Keratinocyte (primary cell): ENCODE measurements at regions not wholly inside any gene's neighbourhood (a gene's known extent, or its start where the extent isn't known, plus 50 kb on each side); places are given as distances from the start of the nearest gene placed in this dataset.

Experiments
- DNase-seq: peaks from one replicate; pipeline ENCODE4 v3.0.0-alpha.2; 2011; ENCODE audit warnings: low read depth, missing footprints, low spot score
- FAIRE-seq: peaks from 2 replicates; lab custom pipeline; 2011; peaks lifted over from hg19 to GRCh38; lab: Jason Lieb, UNC
- H2AFZ ChIP-seq: 2 replicates; pipeline ENCODE4 v1.6.0; 2012; ENCODE audit warnings: low read length, control low read depth, inconsistent platforms; ENCODE audit not compliant: control insufficient read depth
- H3K27ac ChIP-seq: 2 replicates; pipeline ENCODE4 v1.5.1; 2011; ENCODE audit warnings: low read length; ENCODE audit not compliant: control insufficient read depth, insufficient read depth
- H3K27me3 ChIP-seq: 3 replicates; pipeline ENCODE4 v1.6.0; 2011; ENCODE audit warnings: low read length; ENCODE audit not compliant: control insufficient read depth, insufficient read depth; ENCODE audit errors: extremely low read depth
- H3K36me3 ChIP-seq, 2 experiments: 2 replicates in 1 of 2; 3 replicates in 1 of 2; pipeline ENCODE4 v1.5.1; 2011; ENCODE audit warnings: low read length in 2 of 2, mild to moderate bottlenecking in 1 of 2; ENCODE audit not compliant: control insufficient read depth in 2 of 2, insufficient read depth in 2 of 2; ENCODE audit errors: extremely low read depth in 1 of 2
- H3K4me1 ChIP-seq: 3 replicates; pipeline ENCODE4 v1.5.1; 2011; ENCODE audit warnings: low read length; ENCODE audit not compliant: control insufficient read depth, insufficient read depth; ENCODE audit errors: extremely low read depth
- H3K4me2 ChIP-seq: 3 replicates; pipeline ENCODE4 v1.6.0; 2011; ENCODE audit warnings: low read depth, low read length; ENCODE audit not compliant: control insufficient read depth, insufficient read depth; ENCODE audit errors: extremely low read depth
- H3K4me3 ChIP-seq, 3 experiments: fragments of 200-600 bp in 1 of 3; sonication (generic) in 1 of 3; 2 replicates in 2 of 3; 3 replicates in 1 of 3; pipeline ENCODE4 v1.5.1; 2011 to 2016; ENCODE audit warnings: low read length in 3 of 3, mild to moderate bottlenecking in 3 of 3, control low read depth in 2 of 3, inconsistent platforms in 1 of 3, low read depth in 1 of 3, mixed read lengths in 1 of 3, mixed run types in 1 of 3, moderate library complexity in 1 of 3; ENCODE audit not compliant: control insufficient read depth in 2 of 3, insufficient read depth in 2 of 3; ENCODE audit errors: extremely low read depth in 1 of 3
- H3K79me2 ChIP-seq: 2 replicates; pipeline ENCODE4 v1.6.0; 2012; ENCODE audit warnings: low read length; ENCODE audit not compliant: control insufficient read depth, insufficient read depth
- H3K9ac ChIP-seq: 3 replicates; pipeline ENCODE4 v1.6.0; 2011; ENCODE audit warnings: low read length; ENCODE audit not compliant: control insufficient read depth, insufficient read depth; ENCODE audit errors: extremely low read depth
- H3K9me1 ChIP-seq: 3 replicates; pipeline ENCODE4 v1.6.0; 2011; ENCODE audit warnings: low read length; ENCODE audit not compliant: control insufficient read depth, insufficient read depth; ENCODE audit errors: extremely low read depth
- H3K9me3 ChIP-seq: 2 replicates; pipeline ENCODE4 v1.5.1; 2012; ENCODE audit warnings: low read depth, low read length; ENCODE audit not compliant: control insufficient read depth
- H4K20me1 ChIP-seq: 3 replicates; pipeline ENCODE4 v1.6.0; 2011; ENCODE audit warnings: low read length; ENCODE audit not compliant: control insufficient read depth, insufficient read depth; ENCODE audit errors: extremely low read depth
- EZH2 ChIP-seq: IDR thresholded peaks from one replicate; pipeline ENCODE4 v1.6.1; 2012; ENCODE audit warnings: inconsistent platforms, mild to moderate bottlenecking, low read length, moderate library complexity
- dilution Hi-C: fragments of 300-500 bp; cut with MboI; formaldehyde crosslinking; loops from one replicate; pipeline ENCODE4 v1.7.0; 2020; ENCODE audit warnings: low sequenced_read_pairs; ENCODE audit not compliant: extremely low pct_ligation_motif_present
- TF ChIP-seq, protein P1 (sequence below), 3 experiments: IDR thresholded peaks in 1 of 3; conservative IDR thresholded peaks in 1 of 3; optimal IDR thresholded peaks in 1 of 3; 2 replicates in 2 of 3; 3 replicates in 1 of 3; pipeline versions ENCODE3 to v1.5.1; 2011; ENCODE audit warnings: low read length in 3 of 3, mild to moderate bottlenecking in 3 of 3, moderate library complexity in 2 of 3, control low read depth in 1 of 3, inconsistent platforms in 1 of 3; ENCODE audit not compliant: insufficient read depth in 2 of 3; ENCODE audit errors: extremely low read depth in 1 of 3

DNA sequence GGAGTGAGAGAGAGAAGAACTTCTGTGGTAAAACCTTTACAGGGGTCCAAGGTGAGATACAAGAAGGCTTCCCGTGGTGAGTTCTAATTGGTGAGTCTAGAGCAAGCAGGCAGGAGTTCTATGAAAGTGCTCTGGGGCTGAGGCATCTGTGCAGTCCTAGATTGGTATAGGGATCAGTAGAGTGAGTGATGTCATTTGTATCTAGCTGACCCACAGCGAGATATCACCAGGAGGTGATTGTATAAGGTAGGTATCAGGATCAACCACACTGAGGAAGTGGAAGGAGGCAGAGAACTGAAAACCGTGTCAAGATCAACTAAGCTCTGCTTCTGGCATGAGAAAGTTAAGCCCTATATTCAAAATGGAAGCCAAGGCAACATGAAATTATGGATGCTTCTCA is 1648.9 kb upstream of the TMEFF2 start:
- Histone ChIP-seq H3K27me3 (no peaks in the 10 kb centered on the region), H3K36me3 (no peaks in the 10 kb centered on the region), H4K20me1 (no peaks in the 10 kb centered on the region), H3K9me3 (no peaks in the 10 kb centered on the region), H3K4me3 (no peak overlapping the region), H3K79me2 (no peaks in the 10 kb centered on the region), H3K4me2 (no peak overlapping the region), H3K27ac (no peak overlapping the region), H3K4me1 (no peaks in the 10 kb centered on the region), H3K9ac (no peak overlapping the region), H2AFZ (no peak overlapping the region), H3K9me1 (no peaks in the 10 kb centered on the region)
- no peak for FAIRE-seq
- TF ChIP-seq, protein P1, sequence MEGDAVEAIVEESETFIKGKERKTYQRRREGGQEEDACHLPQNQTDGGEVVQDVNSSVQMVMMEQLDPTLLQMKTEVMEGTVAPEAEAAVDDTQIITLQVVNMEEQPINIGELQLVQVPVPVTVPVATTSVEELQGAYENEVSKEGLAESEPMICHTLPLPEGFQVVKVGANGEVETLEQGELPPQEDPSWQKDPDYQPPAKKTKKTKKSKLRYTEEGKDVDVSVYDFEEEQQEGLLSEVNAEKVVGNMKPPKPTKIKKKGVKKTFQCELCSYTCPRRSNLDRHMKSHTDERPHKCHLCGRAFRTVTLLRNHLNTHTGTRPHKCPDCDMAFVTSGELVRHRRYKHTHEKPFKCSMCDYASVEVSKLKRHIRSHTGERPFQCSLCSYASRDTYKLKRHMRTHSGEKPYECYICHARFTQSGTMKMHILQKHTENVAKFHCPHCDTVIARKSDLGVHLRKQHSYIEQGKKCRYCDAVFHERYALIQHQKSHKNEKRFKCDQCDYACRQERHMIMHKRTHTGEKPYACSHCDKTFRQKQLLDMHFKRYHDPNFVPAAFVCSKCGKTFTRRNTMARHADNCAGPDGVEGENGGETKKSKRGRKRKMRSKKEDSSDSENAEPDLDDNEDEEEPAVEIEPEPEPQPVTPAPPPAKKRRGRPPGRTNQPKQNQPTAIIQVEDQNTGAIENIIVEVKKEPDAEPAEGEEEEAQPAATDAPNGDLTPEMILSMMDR (optimal IDR thresholded peaks at IDR 0.05 in 1 of 3, IDR thresholded peaks at IDR 0.05 in 1 of 3, conservative IDR thresholded peaks at IDR 0.05 in 1 of 3; ENCODE audit: extremely low read depth in 1 of 3, insufficient read depth in 2 of 3, low read length in 3 of 3): no peak
- no peak for TF ChIP-seq EZH2
- DNase-seq: no peak
- dilution Hi-C loops: no loop called here

DNA sequence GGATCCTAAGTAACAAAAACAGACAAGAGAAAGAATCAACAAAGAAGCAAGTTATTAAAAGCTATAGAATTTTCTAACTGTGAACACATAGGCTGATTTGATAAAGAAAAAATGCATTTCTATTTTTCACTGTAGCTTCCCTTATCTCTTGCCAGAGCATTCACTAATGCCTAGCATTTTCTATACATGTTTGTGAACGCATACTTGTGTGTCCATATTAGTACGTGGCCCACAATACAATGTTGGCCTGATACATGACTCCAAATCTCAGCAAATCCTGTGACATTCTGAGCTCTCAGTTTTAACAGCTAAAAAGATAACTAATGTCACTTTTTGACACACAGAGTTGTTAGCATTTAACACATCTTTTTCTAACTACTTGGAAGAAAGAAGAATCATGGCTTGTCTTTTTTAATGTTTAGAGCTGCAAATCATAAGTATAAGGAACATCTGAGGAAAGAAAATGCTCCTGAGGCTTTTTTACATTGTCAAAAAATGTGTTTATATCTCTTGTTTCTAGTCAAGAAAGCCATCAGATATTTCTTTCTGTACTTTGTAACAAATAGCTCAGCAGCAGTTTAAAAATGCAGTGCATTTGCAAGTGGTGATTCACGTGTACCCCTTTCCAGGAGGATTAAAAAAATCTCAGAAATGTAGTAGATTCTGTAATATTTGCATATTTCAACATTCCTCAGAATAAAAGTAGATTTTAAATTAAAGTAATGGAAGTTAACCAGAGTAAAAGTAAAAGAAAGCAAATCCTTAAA is 1646.8 kb upstream of the TMEFF2 start:
- Histone ChIP-seq H3K9ac (no peak overlapping the region), H2AFZ (no peak overlapping the region), H3K27ac (no peak overlapping the region), H3K79me2 (no peaks in the 10 kb centered on the region), H3K9me1 (no peaks in the 10 kb centered on the region), H3K4me2 (no peak overlapping the region), H3K4me3 (no peak overlapping the region), H3K36me3 (no peaks in the 10 kb centered on the region), H4K20me1 (no peaks in the 10 kb centered on the region), H3K9me3 (no peaks in the 10 kb centered on the region), H3K27me3 (no peaks in the 10 kb centered on the region), H3K4me1 (no peaks in the 10 kb centered on the region)
- TF ChIP-seq, protein P1 (optimal IDR thresholded peaks at IDR 0.05 in 1 of 3, IDR thresholded peaks at IDR 0.05 in 1 of 3, conservative IDR thresholded peaks at IDR 0.05 in 1 of 3; ENCODE audit: extremely low read depth in 1 of 3, insufficient read depth in 2 of 3, low read length in 3 of 3): no peak
- TF ChIP-seq EZH2: no peak
- FAIRE-seq (no peak), DNase-seq (no peak)
- dilution Hi-C loops: no loop called here
